GM19025 (cell line): ENCODE measurements at regions not wholly inside any gene's neighbourhood (a gene's known extent, or its start where the extent isn't known, plus 50 kb on each side); places are given as distances from the start of the nearest gene placed in this dataset.
"Not testable (repeated sequence)": the region's sequence is repeated elsewhere in the genome, so short reads cannot be mapped to it uniquely, and the experiment has no call there.

Experiments used
- ATAC-seq: cut with Tn5 transposase; IDR thresholded peaks from one replicate; pipeline ENCODE4 v1.9.1; 2021; ENCODE audit warnings: mild to moderate bottlenecking, low read depth, moderate library complexity; ENCODE audit not compliant: unreplicated experiment

GRCh38 chr3:8327739-8328138 lies 173.9 kb upstream of the LMCD1 start:
- ATAC-seq = no peak

DNA sequence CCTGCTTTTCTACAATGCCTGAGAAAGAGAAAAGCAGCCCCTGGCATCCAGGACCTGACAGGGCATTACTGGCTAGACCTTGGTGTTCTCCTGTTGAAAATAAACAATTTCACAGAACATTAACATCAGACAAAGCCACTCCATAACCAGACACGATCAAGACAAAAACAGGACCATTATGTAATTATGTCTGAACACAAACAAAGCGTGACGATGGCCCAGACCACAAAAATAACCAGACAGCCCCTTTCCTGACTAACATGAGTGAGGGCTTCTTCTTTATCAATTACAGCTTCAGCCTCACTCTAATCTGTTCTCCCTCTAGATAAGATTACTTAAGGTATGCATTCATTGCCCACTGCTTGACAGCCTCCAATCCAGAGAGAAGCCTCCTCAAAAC lies 172.7 kb upstream of the LMCD1 start:
- no peak for ATAC-seq

GRCh38 chr3:8329598-8329997 lies 172.0 kb upstream of the LMCD1 start:
- no peak for ATAC-seq

DNA sequence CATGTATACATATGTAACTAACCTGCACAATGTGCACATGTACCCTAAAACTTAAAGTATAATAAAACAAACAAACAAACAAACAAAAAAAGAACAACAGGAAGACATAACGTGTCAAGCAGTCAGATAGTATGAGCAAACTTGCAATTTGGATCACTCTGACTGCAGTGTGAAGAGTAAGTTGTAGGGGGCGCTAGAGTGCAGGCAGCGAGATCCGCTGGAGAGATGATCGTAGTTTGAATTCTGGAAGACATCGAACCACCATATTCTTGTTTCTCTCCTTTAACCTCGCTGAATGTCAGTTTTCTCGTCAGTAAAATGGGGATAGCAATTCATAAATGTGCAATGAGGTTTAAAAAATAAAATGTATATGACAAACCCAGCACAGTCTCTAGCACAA lies 165.2 kb upstream of the LMCD1 start:
- ATAC-seq = no peak

DNA sequence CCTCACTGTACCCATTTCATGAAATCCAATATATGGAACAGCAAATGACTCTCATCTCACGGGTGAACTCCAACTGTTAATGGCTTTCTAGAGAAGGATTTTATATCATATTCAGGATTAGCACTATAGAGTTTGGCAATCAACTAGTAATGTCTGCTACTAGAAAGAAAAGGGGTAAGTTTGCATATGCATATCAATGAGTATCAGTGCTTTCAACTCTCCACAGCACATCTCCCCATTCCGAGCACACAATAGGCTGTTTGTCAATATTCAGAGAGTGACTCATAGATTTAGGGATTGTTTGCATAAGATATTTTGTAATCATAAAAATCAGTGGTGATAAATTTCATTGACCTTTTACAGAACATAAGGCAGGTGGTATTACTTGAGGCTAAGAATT lies 163.2 kb upstream of the LMCD1 start:
- no peak for ATAC-seq

GRCh38 chr3:8341821-8342247 lies 159.8 kb upstream of the LMCD1 start:
- no peak for ATAC-seq

DNA sequence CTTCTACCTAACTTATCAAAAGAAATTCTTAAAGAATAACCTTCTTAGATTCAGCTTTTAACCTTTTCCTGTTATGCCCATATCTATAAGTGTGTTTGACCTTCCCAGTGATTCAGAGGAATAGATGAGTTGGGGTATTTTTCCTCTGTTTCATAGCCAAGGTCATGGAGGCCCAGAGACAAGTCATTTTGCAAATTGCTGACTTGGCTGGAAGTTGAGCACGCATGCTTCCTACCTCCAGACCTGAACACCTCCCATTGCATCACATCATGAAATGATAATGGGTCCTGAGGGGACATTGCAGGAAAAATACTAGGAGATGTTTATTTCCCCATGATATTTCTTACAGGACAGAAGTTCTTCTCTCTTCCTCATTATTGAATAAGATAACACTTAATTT lies 158.6 kb upstream of the LMCD1 start:
- ATAC-seq = no peak

GRCh38 chr3:8345398-8345797 lies 156.2 kb upstream of the LMCD1 start:
- ATAC-seq = no peak

DNA sequence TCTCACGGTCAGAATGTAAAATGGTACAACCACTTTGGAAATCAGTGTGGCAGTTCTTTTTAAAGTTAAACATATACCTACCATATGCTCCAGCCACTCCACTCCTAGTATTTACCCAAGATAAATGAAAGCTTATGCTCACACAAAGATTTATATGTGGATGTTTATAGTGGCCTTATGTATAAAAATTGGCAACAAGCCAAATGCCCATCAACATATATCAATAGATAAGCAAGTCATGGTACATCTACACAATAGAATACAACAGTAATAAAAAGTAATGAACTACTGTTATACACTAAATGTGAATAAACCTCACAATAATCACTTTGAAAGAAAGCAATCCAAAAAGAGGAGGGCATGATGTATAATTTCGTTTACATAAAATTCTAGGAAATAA lies 153.5 kb upstream of the LMCD1 start:
- no peak for ATAC-seq

- ATAC-seq = no peak
Observed at GRCh38 chr3:8352475-8352874, 149.1 kb upstream of the LMCD1 start.

DNA sequence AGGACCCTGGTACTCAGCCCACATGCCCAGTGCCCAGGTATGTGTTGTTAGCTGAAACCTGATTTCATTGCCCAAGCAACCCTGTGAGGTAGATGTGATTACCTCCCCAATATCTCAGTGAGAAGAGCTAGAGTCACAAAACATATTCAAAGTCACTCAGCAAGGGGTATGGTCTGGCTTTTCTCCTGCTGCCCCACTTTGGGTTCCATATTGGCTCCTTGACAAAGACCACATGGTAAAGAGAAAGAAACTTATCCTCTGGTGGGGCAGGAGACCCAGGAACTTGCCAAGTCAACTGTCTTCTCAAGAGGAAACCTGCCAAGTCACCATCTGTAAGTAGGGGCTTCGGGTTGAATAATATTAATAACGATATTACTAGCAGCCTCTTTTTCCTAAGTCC lies 148.3 kb upstream of the LMCD1 start:
- no peak for ATAC-seq

DNA sequence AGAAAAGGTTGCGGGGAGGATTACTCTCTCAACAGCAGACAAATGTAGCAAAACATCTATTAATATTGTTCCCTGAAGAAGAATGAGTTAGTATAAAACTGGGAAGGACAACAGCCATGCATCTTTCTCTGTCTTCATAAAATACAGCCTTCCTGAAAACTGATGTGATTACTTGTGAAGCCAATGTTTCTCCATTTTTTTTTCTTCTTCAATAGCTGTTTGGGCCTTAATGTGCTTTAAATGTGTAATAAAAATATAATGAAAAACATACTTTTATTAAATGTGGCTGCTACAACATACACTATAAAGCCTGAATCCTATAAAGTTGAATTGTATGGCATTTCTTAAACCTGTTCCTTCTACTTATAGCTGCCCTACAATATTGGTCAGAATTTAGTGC lies 146.3 kb upstream of the LMCD1 start:
- no peak for ATAC-seq

DNA sequence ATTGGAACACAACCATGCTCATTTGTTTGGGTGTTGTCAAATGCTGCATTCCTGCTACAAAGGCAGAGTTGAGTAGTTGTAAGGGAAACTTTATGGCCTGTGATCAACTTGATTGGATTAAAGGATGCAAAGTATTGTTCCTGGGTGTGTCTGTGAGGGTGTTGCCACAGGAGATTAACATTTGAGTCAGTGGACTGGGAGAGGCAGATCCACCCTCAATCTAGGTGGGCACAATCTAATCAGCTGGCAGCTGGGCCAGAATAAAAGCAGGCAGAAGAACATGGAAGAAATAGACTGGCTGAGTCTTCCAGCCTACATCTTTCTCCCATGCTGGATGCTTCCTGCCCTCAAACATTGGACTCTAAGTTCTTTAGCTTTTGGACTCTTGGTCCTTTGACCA lies 145.6 kb upstream of the LMCD1 start:
- not testable (repeated sequence) for ATAC-seq

DNA sequence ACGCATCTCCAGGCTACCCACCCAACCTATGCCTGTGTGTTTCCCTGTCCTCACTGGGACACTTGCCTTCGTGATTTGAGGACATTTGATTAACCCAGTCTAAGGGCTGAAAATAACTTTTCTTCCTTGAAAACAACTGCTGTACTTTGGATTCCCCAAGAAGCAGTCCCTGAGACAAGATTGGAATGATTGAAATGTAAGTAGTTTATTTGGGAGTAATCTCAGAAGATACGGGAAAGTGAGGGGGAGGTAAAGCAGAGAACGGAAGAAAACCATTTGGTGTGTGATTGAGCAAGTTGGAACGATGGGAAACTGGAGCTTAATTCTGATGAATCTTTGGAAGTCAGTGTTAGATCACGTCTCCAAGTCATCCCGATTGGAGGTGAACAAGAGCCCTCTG lies 143.8 kb upstream of the LMCD1 start:
- ATAC-seq = no peak

GRCh38 chr3:8359133-8359532 lies 142.5 kb upstream of the LMCD1 start:
- ATAC-seq = no peak

DNA sequence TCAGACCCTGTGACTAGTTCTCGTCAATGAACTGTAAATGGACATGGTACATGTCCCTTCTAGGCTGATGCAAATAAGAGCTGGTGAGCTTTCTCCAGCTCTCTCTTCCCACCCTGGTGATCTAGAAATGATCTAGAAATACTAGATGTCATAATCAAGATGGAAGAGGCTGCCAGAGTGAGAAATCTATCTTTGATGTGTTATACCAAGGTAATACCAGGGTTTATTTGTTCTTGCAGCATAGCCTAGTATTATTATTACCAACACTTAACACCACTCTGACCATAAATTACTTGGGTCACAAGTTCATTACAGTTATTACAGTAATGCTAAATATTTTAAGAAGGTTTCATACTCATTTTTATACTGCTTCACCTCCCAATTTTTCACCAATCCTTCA lies 138.4 kb upstream of the LMCD1 start:
- ATAC-seq = no peak

GRCh38 chr3:8365541-8365940 lies 136.1 kb upstream of the LMCD1 start:
- no peak for ATAC-seq

DNA sequence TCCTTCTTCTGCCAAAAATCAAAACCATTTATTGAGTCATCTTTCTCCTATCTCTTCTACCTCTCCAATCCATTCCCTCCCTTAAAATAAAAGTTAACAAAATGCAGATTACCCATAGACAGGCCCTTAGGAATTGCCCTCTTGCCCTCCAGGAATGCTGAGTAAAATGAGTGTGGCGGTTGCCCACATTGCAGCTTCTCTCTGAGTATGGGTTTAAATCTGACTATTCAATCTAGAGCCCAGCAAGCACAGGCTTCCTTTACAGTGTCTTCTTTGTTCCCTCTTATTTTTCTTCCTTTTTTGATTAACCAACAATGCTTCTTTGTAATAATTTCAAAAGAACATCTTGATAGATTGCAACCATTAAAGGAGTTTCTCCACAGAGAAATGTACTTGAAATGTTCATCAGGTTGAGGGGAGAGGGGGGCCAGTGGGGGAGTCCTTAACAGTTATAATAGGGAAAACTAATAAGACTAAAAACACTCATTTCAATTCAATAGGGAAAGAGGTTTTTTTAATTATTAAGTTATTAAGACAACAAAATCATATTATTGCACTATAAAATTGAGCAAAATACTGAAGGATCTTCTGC lies 135.3 kb upstream of the LMCD1 start:
- no peak for ATAC-seq

DNA sequence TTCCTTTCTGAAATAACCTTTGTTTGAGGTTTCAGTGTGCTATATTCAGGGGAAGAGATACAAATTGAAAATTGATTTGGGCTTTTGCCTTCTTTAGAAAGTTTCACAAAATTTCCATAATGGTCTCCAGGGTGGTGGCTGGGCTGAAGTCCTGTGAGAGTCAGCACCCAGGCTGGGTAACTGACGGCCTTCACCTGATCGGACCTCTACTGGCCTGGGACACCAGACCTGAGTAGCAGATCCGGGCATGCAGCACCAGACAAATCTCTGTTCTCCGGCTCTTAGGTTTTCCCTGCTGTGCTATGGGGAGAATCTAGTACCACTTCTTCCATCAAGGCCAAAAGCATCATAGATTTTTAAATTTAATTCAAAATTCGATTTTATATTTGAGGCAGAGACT lies 133.0 kb upstream of the LMCD1 start:
- no peak for ATAC-seq

GRCh38 chr3:8369638-8370037 lies 132.0 kb upstream of the LMCD1 start:
- ATAC-seq = no peak

DNA sequence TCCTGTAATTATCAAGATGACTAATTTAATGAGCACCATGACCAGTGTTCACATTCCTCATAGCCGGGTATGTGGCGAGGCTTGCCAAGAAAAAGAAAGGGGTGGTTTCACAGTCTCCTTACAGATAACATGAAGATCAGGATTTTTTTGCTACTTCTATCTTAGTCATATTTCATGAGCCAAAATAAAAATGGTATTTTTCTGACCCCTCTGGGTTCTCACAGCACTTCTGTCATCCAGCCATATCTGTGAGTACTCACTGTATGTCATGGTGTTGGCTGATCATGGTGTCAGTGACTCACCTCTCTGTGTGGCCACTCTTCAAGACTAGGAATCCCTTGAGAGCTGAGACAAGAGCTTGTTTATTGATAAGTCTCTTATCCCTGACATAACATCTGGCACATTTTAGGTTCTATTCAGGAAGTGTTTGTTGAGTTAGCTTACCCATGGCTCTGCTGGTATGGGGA lies 130.5 kb upstream of the LMCD1 start:
- ATAC-seq = no peak

DNA sequence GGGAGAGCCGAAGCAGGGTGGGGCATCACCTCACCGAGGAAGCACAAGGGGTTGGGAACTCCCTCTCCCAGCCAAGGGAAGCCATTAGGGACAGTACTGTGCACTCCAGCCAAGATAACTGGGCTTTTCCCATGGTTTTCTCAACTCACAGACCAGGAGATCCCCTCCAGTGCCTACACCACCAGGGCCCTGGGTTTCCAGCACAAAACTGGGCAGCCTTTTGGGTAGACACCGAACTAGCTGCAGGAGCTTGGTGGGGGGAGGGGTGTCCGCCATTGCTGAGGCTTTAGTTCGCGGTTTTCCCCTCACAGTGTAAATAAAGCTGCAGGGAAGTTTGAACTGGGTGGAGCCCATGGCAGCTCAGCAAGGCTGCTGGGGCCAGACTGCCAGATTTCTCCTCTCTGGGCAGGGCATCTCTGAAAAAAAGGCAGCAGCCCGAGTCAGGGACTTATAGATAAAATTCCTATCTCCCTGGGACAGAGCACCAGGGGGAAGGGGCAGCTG lies 129.6 kb upstream of the LMCD1 start:
- no peak for ATAC-seq
